Heart left ventricle (tissue), 13 donors: ENCODE measurements at regions not wholly inside any gene's neighbourhood (a gene's known extent, or its start where the extent isn't known, plus 50 kb on each side); places are given as distances from the start of the nearest gene placed in this dataset.

ENCODE experiments used
- POLR2A ChIP-seq, 2 donors: fragments of 450-650 bp; IDR thresholded peaks; one replicate each; pipeline ENCODE4 v1.6.1; 2017; ENCODE audit warnings: antibody characterized with exemption in 2 of 2, mild to moderate bottlenecking in 2 of 2, moderate library complexity in 2 of 2
- TF ChIP-seq, protein P1 (sequence below), 12 donors: fragments of 200-600 bp; sonication (generic) in 4 of 12; IDR thresholded peaks; one replicate each; pipeline versions ENCODE4 v1.5.0 to v1.8.0; 2018 to 2022; ENCODE audit warnings: antibody characterized with exemption in 12 of 12, mild to moderate bottlenecking in 5 of 12
- donor health status: ischemic (EF 13 %, LVEDD 7.1; RV severe dilation, severe dysfunction).
- donor health status: DM: no; HTN: yes; CAD: no.
- donor health status: DM: no; HTN: no; CAD: no.
- donor health status: ischemic (EF 25% LVEDD 6.9; RV normal size, moderate dysfunction).
- donor health status: ischemic (EF 25% LVEDD 5.7; RV mildly dilated, moderate dysfunction).
- donor health status: ischemic (EF 35%, LVEDD 5.7; RV mildly dilated, moderate dysfunction).
- donor health status: nonischemic (EF 11% LVEDD 7.7; RV severe dilation, severe dysfunction).
- donor health status: DM: yes; HTN: yes; CAD: no.
- donor health status: PGD.
- donor health status: ischemic (EF 29% LVEDD 5.4; RV normal size, mild dysfunction).
- donor health status: nonischemic (EF 23%, LVEDD 6.1; RV moderate dilation, normal function).

DNA sequence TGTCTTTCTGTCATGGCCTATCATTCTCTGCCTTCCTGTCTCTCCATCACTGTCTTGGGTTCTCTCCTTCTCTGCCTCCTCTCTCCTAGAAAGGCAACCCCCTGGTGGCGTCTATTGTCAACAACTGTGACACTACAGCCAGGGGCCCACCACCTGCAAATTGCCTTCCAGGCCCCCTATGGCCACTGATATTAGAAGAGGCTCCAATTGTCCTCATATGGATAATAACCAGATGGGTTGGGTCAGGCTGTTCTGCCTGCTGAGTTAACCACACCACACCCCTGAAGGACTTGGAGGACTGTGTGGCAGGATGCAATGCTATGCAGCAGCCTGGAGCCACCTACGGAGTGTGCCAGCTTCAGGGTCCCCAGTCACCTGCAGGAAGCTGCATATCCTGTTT is 665.0 kb downstream of the NTRK3 start:
- TF ChIP-seq, protein P1, sequence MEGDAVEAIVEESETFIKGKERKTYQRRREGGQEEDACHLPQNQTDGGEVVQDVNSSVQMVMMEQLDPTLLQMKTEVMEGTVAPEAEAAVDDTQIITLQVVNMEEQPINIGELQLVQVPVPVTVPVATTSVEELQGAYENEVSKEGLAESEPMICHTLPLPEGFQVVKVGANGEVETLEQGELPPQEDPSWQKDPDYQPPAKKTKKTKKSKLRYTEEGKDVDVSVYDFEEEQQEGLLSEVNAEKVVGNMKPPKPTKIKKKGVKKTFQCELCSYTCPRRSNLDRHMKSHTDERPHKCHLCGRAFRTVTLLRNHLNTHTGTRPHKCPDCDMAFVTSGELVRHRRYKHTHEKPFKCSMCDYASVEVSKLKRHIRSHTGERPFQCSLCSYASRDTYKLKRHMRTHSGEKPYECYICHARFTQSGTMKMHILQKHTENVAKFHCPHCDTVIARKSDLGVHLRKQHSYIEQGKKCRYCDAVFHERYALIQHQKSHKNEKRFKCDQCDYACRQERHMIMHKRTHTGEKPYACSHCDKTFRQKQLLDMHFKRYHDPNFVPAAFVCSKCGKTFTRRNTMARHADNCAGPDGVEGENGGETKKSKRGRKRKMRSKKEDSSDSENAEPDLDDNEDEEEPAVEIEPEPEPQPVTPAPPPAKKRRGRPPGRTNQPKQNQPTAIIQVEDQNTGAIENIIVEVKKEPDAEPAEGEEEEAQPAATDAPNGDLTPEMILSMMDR (IDR thresholded peaks at IDR 0.05), result no peak
- TF ChIP-seq POLR2A (IDR thresholded peaks at IDR 0.05), result no peak
